AG09309 (cell line): ENCODE measurements at regions not wholly inside any gene's neighbourhood (a gene's known extent, or its start where the extent isn't known, plus 50 kb on each side); places are given as distances from the start of the nearest gene placed in this dataset.

ENCODE experiments used
- DNase-seq: peaks from one replicate; pipeline ENCODE4 v3.0.0-alpha.2; 2010; ENCODE audit warnings: low read depth
- H3K4me3 ChIP-seq: 2 replicates; pipeline ENCODE4 v1.5.1; 2011; ENCODE audit warnings: mild to moderate bottlenecking, low read depth, low read length, moderate library complexity; ENCODE audit not compliant: control insufficient read depth
- CTCF ChIP-seq: IDR thresholded peaks from 2 replicates; pipeline ENCODE4 v1.5.1; 2011; ENCODE audit warnings: mild to moderate bottlenecking, low read depth, low read length, inconsistent platforms; ENCODE audit not compliant: insufficient read depth, control insufficient read depth; ENCODE audit errors: missing control alignments

GRCh38 chr10:78648256-78648860, 420.4 kb upstream of the ZMIZ1 start:
- H3K4me3 ChIP-seq, result no peak overlapping the region
- DNase-seq, result no peak
- no peak for TF ChIP-seq CTCF

- no peak for DNase-seq
- TF ChIP-seq CTCF, result no peak
- H3K4me3 ChIP-seq, result no peak overlapping the region
Measured at GRCh38 chr10:78649429-78649828, 419.3 kb upstream of the ZMIZ1 start.

GRCh38 chr10:78650122-78650521, 418.6 kb upstream of the ZMIZ1 start:
- no peak for TF ChIP-seq CTCF
- no peak for DNase-seq
- no peak overlapping the region for H3K4me3 ChIP-seq

GRCh38 chr10:78651287-78651686, 417.5 kb upstream of the ZMIZ1 start:
- no peak for TF ChIP-seq CTCF
- DNase-seq, result no peak
- H3K4me3 ChIP-seq, result no peak overlapping the region

- no peak for TF ChIP-seq CTCF
- no peak for DNase-seq
- H3K4me3 ChIP-seq, result no peak overlapping the region
Measured at GRCh38 chr10:78653555-78653954, 415.2 kb upstream of the ZMIZ1 start.

- H3K4me3 ChIP-seq, result no peak overlapping the region
- TF ChIP-seq CTCF, result no peak
- DNase-seq, result no peak
Measured at GRCh38 chr10:78654047-78654590, 414.6 kb upstream of the ZMIZ1 start.
